Heart left ventricle (tissue), 16 donors: ENCODE measurements at regions not wholly inside any gene's neighbourhood (a gene's known extent, or its start where the extent isn't known, plus 50 kb on each side); places are given as distances from the start of the nearest gene placed in this dataset.

Source experiments
- ATAC-seq, 4 donors: fragments of 200-7000 bp; cut with Tn5 transposase; one replicate each; pipeline ENCODE4 v1.9.1; 2020 to 2022; ENCODE audit warnings: moderate library complexity in 4 of 4, mild to moderate bottlenecking in 3 of 4, moderate number of reproducible peaks in 1 of 4
- DNase-seq, 5 donors: peaks; one replicate each; pipeline ENCODE4 v3.0.0-alpha.2; 2020
- H3K27ac ChIP-seq, 12 donors: fragments of 200-600 bp; sonication (generic) in 4 of 12; one replicate each; pipeline versions ENCODE4 v1.5.0 to v1.8.0; 2016 to 2022; ENCODE audit warnings: mild to moderate bottlenecking in 2 of 12
- H3K27me3 ChIP-seq, 9 donors: fragments of 200-600 bp; sonication (generic) in 2 of 9; one replicate each; pipeline versions ENCODE4 v1.5.1 to v1.8.0; 2016 to 2022; ENCODE audit warnings: mild to moderate bottlenecking in 3 of 9
- H3K36me3 ChIP-seq, 9 donors: fragments of 200-600 bp; sonication (generic) in 2 of 9; one replicate each; pipeline versions ENCODE4 v1.5.0 to v1.8.0; 2018 to 2022; ENCODE audit warnings: mild to moderate bottlenecking in 2 of 9
- H3K4me1 ChIP-seq, 12 donors: fragments of 200-600 bp; sonication (generic) in 4 of 12; one replicate each; pipeline versions ENCODE4 v1.5.0 to v1.8.0; 2016 to 2022; ENCODE audit warnings: mild to moderate bottlenecking in 3 of 12
- H3K4me3 ChIP-seq, 12 donors: fragments of 200-600 bp; sonication (generic) in 4 of 12; one replicate each; pipeline versions ENCODE4 v1.5.0 to v1.8.0; 2017 to 2022; ENCODE audit warnings: mild to moderate bottlenecking in 9 of 12, moderate library complexity in 4 of 12
- H3K9me3 ChIP-seq, 12 donors: fragments of 200-600 bp; sonication (generic) in 4 of 12; one replicate each; pipeline versions ENCODE4 v1.5.0 to v1.8.0; 2016 to 2022; ENCODE audit warnings: mild to moderate bottlenecking in 1 of 12
- CTCF ChIP-seq, 12 donors: fragments of 200-600 bp; sonication (generic) in 4 of 12; IDR thresholded peaks; one replicate each; pipeline versions ENCODE4 v1.5.0 to v1.8.0; 2018 to 2022; ENCODE audit warnings: antibody characterized with exemption in 12 of 12, mild to moderate bottlenecking in 5 of 12
- POLR2A ChIP-seq, 2 donors: fragments of 450-650 bp; IDR thresholded peaks; one replicate each; pipeline ENCODE4 v1.6.1; 2017; ENCODE audit warnings: antibody characterized with exemption in 2 of 2, mild to moderate bottlenecking in 2 of 2, moderate library complexity in 2 of 2
- WGBS, 4 donors: extraction: QIAGEN DNeasy Blood & Tissue Kit in 2 of 4; methylation state at CpG; one replicate each; pipeline versions ENCODE4 v1.1.5 to v1.1.7; 2013 to 2018; 5-methylcytosine and 5-hydroxymethylcytosine counted together
- intact Hi-C, 10 donors: fragments of 100-400 bp; cut with DNase I; formaldehyde crosslinking; loops; one replicate each; pipeline versions ENCODE4 v1.11.1 to v1.14.2; 2022
- donor health status: ischemic (EF 13 %, LVEDD 7.1; RV severe dilation, severe dysfunction).
- donor health status: healthy with polysubstance abuse.
- donor health status: DM: no; HTN: yes; CAD: no.
- donor health status: DM: no; HTN: no; CAD: no.
- donor health status: ischemic (EF 25% LVEDD 6.9; RV normal size, moderate dysfunction).
- donor health status: ischemic (EF 25% LVEDD 5.7; RV mildly dilated, moderate dysfunction).
- donor health status: healthy.
- donor health status: DM: yes; HTN: yes; CAD: no.
- donor health status: ischemic (EF 35%, LVEDD 5.7; RV mildly dilated, moderate dysfunction).
- donor health status: nonischemic (EF 11% LVEDD 7.7; RV severe dilation, severe dysfunction).
- donor health status: DM: yes; HTN: yes; CAD: no.
- donor health status: PGD.
- donor health status: ischemic (EF 29% LVEDD 5.4; RV normal size, mild dysfunction).
- donor health status: nonischemic (EF 23%, LVEDD 6.1; RV moderate dilation, normal function).

- Histone ChIP-seq H3K36me3 (no peaks in the 10 kb centered on the region), H3K4me3 (no peak overlapping the region), H3K4me1 (no peaks in the 10 kb centered on the region), H3K9me3 (no peaks in the 10 kb centered on the region), H3K27me3 (peaks cover 0 to 5% (median 0%) of the 10 kb centered on the region in 9 donors), H3K27ac (no peak overlapping the region)
- TF ChIP-seq CTCF (IDR thresholded peaks at IDR 0.05) (no peak), POLR2A (IDR thresholded peaks at IDR 0.05) (no peak)
- no peak for DNase-seq
- no peak for ATAC-seq
- intact Hi-C loops: no loop called here
Observed at GRCh38 chr21:24276204-24276603, 1331.1 kb downstream of the MRPL39 start.

- DNase-seq (no peak), ATAC-seq (no peak)
- peaks cover 0 to 5% (median 0%) of the 10 kb centered on the region in 9 donors for H3K27me3 ChIP-seq
- TF ChIP-seq POLR2A (IDR thresholded peaks at IDR 0.05) (no peak), CTCF (IDR thresholded peaks at IDR 0.05) (no peak)
- no peaks in the 10 kb centered on the region for H3K4me1 ChIP-seq
- H3K4me3 ChIP-seq: no peak overlapping the region
- H3K36me3 ChIP-seq: no peaks in the 10 kb centered on the region
- intact Hi-C loops: no loop called here
- H3K9me3 ChIP-seq: no peaks in the 10 kb centered on the region
- 13 to 28% (median 17%) methylated on average over 1 of the region's 1 CpG for WGBS, 4 donors
- H3K27ac ChIP-seq: no peak overlapping the region
Observed at GRCh38 chr21:24275616-24276015, 1331.7 kb downstream of the MRPL39 start.

GRCh38 chr21:24272521-24272938, 1334.8 kb downstream of the MRPL39 start:
- no peaks in the 10 kb centered on the region for H3K36me3 ChIP-seq
- no peak overlapping the region for H3K4me3 ChIP-seq
- intact Hi-C loops: no loop called here
- ATAC-seq: no peak
- TF ChIP-seq CTCF (IDR thresholded peaks at IDR 0.05): no peak
- TF ChIP-seq POLR2A (IDR thresholded peaks at IDR 0.05): no peak
- 12 to 20% (median 13%) methylated on average over 4 of the region's 4 CpGs for WGBS, 4 donors
- DNase-seq: no peak
- peaks cover 0 to 5% (median 0%) of the 10 kb centered on the region in 9 donors for H3K27me3 ChIP-seq
- no peaks in the 10 kb centered on the region for H3K4me1 ChIP-seq
- no peaks in the 10 kb centered on the region for H3K9me3 ChIP-seq
- H3K27ac ChIP-seq: no peak overlapping the region

GRCh38 chr21:24265987-24266386, 1341.3 kb downstream of the MRPL39 start:
- H3K4me3 ChIP-seq: no peak overlapping the region
- no peaks in the 10 kb centered on the region for H3K27me3 ChIP-seq
- no peak for DNase-seq
- H3K9me3 ChIP-seq: peaks cover 0 to under 1% (median 0%) of the 10 kb centered on the region in 12 donors
- ATAC-seq: no peak
- 43 to 64% (median 54%) methylated on average over 1 of the region's 1 CpG for WGBS, 4 donors
- H3K36me3 ChIP-seq: no peaks in the 10 kb centered on the region
- no peak for TF ChIP-seq POLR2A (IDR thresholded peaks at IDR 0.05)
- TF ChIP-seq CTCF (IDR thresholded peaks at IDR 0.05): no peak
- no peaks in the 10 kb centered on the region for H3K4me1 ChIP-seq
- H3K27ac ChIP-seq: no peak overlapping the region
- intact Hi-C loops: loop anchor here in 1 of 10 donors (10.0 kb wide), 1 partner anchor 81 kb away; no protein-coding TSS in a partner anchor
